Liver (tissue), 3 donors: ENCODE measurements at regions not wholly inside any gene's neighbourhood (a gene's known extent, or its start where the extent isn't known, plus 50 kb on each side); places are given as distances from the start of the nearest gene placed in this dataset.

Source experiments
- RAD21 ChIP-seq, 2 donors: IDR thresholded peaks; 2 replicates each; pipeline ENCODE4 v1.6.1; 2016; ENCODE audit warnings: antibody characterized with exemption in 2 of 2, mild to moderate bottlenecking in 2 of 2
- SP1 ChIP-seq: IDR thresholded peaks from 2 replicates; pipeline ENCODE4 v1.6.1; 2018; ENCODE audit warnings: antibody characterized with exemption, mild to moderate bottlenecking
- YY1 ChIP-seq: IDR thresholded peaks from 2 replicates; pipeline ENCODE4 v1.6.1; 2016; ENCODE audit warnings: antibody characterized with exemption, mild to moderate bottlenecking
- TF ChIP-seq, protein P1 (sequence below): fragments of 150-350 bp; IDR thresholded peaks from 2 replicates; pipeline ENCODE4 v1.5.1; 2017; ENCODE audit warnings: improper control_type of control experiment, low read depth, low read length; ENCODE audit not compliant: missing input control
- TF ChIP-seq, protein P2 (sequence below): IDR thresholded peaks from 2 replicates; pipeline ENCODE4 v1.6.1; 2016; ENCODE audit warnings: antibody characterized with exemption
- donor health status: healthy.
- donor health status: healthy.

DNA sequence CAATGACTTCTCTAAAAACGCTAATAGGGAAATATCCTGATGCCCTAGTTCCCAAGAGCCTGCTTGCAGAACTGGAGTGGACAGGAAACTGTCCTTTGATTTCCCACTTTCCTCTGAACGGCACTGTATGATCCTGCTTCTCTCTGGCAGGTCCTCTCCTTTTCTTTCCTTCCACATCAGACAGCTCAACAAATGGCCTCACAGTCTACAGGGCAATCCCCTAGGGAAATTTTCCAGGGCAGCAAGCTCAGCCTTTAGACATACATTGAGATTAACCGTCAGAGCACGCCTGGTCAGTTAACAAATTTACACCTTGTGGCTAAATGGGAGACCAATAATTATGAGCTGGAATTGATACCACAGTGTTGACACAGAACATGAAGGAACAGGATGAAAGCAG, 164.9 kb downstream of the SLC24A2 start:
- TF ChIP-seq RAD21 (IDR thresholded peaks at IDR 0.05) (no peak), SP1 (no peak), YY1 (no peak)
- TF ChIP-seq, protein P1, sequence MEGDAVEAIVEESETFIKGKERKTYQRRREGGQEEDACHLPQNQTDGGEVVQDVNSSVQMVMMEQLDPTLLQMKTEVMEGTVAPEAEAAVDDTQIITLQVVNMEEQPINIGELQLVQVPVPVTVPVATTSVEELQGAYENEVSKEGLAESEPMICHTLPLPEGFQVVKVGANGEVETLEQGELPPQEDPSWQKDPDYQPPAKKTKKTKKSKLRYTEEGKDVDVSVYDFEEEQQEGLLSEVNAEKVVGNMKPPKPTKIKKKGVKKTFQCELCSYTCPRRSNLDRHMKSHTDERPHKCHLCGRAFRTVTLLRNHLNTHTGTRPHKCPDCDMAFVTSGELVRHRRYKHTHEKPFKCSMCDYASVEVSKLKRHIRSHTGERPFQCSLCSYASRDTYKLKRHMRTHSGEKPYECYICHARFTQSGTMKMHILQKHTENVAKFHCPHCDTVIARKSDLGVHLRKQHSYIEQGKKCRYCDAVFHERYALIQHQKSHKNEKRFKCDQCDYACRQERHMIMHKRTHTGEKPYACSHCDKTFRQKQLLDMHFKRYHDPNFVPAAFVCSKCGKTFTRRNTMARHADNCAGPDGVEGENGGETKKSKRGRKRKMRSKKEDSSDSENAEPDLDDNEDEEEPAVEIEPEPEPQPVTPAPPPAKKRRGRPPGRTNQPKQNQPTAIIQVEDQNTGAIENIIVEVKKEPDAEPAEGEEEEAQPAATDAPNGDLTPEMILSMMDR: no peak
- TF ChIP-seq, protein P2, sequence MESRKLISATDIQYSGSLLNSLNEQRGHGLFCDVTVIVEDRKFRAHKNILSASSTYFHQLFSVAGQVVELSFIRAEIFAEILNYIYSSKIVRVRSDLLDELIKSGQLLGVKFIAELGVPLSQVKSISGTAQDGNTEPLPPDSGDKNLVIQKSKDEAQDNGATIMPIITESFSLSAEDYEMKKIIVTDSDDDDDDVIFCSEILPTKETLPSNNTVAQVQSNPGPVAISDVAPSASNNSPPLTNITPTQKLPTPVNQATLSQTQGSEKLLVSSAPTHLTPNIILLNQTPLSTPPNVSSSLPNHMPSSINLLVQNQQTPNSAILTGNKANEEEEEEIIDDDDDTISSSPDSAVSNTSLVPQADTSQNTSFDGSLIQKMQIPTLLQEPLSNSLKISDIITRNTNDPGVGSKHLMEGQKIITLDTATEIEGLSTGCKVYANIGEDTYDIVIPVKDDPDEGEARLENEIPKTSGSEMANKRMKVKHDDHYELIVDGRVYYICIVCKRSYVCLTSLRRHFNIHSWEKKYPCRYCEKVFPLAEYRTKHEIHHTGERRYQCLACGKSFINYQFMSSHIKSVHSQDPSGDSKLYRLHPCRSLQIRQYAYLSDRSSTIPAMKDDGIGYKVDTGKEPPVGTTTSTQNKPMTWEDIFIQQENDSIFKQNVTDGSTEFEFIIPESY: no peak
